HepG2 (cell line): ENCODE measurements at regions not wholly inside any gene's neighbourhood (a gene's known extent, or its start where the extent isn't known, plus 50 kb on each side); places are given as distances from the start of the nearest gene placed in this dataset.

Source experiments
- ATAC-seq: fragments of 200-7000 bp; cut with Tn5 transposase; 3 replicates; pipeline ENCODE4 v1.9.1; 2020; ENCODE audit warnings: mild to moderate bottlenecking, moderate library complexity
- BruUV-seq: library from RNA; stranded (reverse); fragments of 400-500 nt; replicated peaks from 2 replicates; lab custom pipeline; 2021; lab: Mats Ljungman, UMichigan
- CTCF ChIA-PET: fragments of 300-600 bp; formaldehyde crosslinking; extraction: SDS; loops from one replicate; lab custom pipeline; 2021; ENCODE audit warnings: low total read pairs, inconsistent platforms, low intra/inter-chr PET ratio; lab: Yijun Ruan, JAX
- POLR2A ChIA-PET: fragments of 350-600 bp; sonication (Branson Sonifier 250); formaldehyde crosslinking; loops from one replicate; lab custom pipeline; 2020; ENCODE audit warnings: antibody characterized with exemption, inconsistent platforms; lab: Yijun Ruan, JAX
- DNase-seq: peaks from one replicate; pipeline ENCODE4 v3.0.0-alpha.2; 2015; ENCODE audit warnings: low spot score
- FAIRE-seq: peaks from 3 replicates; lab custom pipeline; 2011; peaks lifted over from hg19 to GRCh38; lab: Jason Lieb, UNC
- H2AFZ ChIP-seq: one replicate; pipeline ENCODE4 v1.6.1; 2011; ENCODE audit warnings: low read length, inconsistent platforms
- H3K27ac ChIP-seq: fragments of 300-600 bp; 3 replicates; pipeline ENCODE4 v1.8.0; 2011; ENCODE audit warnings: mixed run types, mild to moderate bottlenecking, mixed read lengths, low read length, inconsistent platforms; ENCODE audit not compliant: insufficient read depth; ENCODE audit errors: extremely low read length
- H3K27me3 ChIP-seq, 2 experiments: fragments of 200-600 bp in 1 of 2; 2 replicates in 1 of 2; 3 replicates in 1 of 2; pipeline versions ENCODE4 v1.6.0 to v1.8.0; 2011; ENCODE audit warnings: low read length in 2 of 2, mild to moderate bottlenecking in 2 of 2, moderate library complexity in 2 of 2, inconsistent platforms in 1 of 2; ENCODE audit not compliant: insufficient read depth in 2 of 2, control insufficient read depth in 1 of 2
- H3K36me3 ChIP-seq, 2 experiments: fragments of 200-600 bp in 1 of 2; replicated peaks in 1 of 2; 2 replicates in 1 of 2; 3 replicates in 1 of 2; pipeline versions ENCODE4 v1.5.1 to v1.8.0; 2011; ENCODE audit warnings: low read length in 2 of 2, inconsistent platforms in 1 of 2; ENCODE audit not compliant: insufficient read depth in 2 of 2, control insufficient read depth in 1 of 2
- H3K4me1 ChIP-seq: 2 replicates; pipeline ENCODE4 v1.5.1; 2012; ENCODE audit warnings: low read length, inconsistent platforms; ENCODE audit not compliant: insufficient read depth
- H3K4me2 ChIP-seq: 2 replicates; pipeline ENCODE4 v1.6.0; 2011; ENCODE audit warnings: low read depth, low read length, inconsistent platforms
- H3K4me3 ChIP-seq, 3 experiments: fragments of 200-600 bp in 1 of 3; sonication (generic), shearing (Covaris generic) in 1 of 3; replicated peaks in 1 of 3; 2 replicates each; pipeline ENCODE4 v1.5.1; 2011 to 2016; ENCODE audit warnings: low read length in 3 of 3, inconsistent platforms in 2 of 3, low read depth in 2 of 3, mild to moderate bottlenecking in 2 of 3, control low read depth in 1 of 3, mixed read lengths in 1 of 3; ENCODE audit not compliant: insufficient read depth in 1 of 3
- H3K79me2 ChIP-seq: one replicate; pipeline ENCODE4 v1.6.1; 2011; ENCODE audit warnings: low read length, inconsistent platforms; ENCODE audit not compliant: insufficient read depth
- H3K9ac ChIP-seq: 2 replicates; pipeline ENCODE4 v1.6.0; 2011; ENCODE audit warnings: mild to moderate bottlenecking, low read depth, low read length, inconsistent platforms; ENCODE audit not compliant: insufficient read depth
- H3K9me3 ChIP-seq: 2 replicates; pipeline ENCODE4 v1.5.1; 2012; ENCODE audit warnings: mild to moderate bottlenecking, low read length
- H4K20me1 ChIP-seq: 2 replicates; pipeline ENCODE4 v1.6.0; 2011; ENCODE audit warnings: inconsistent platforms, mild to moderate bottlenecking, low read length, moderate library complexity; ENCODE audit not compliant: insufficient read depth
- AGO1 ChIP-seq: fragments of 200-400 bp; formaldehyde crosslinking; IDR thresholded peaks from 2 replicates; pipeline ENCODE4 v1.6.1; 2017; ENCODE audit warnings: mild to moderate bottlenecking, low read depth, low read length, moderate library complexity; ENCODE audit not compliant: poor library complexity, severe bottlenecking
- ASH2L ChIP-seq: fragments of 300-600, 200-600 bp; sonication (generic); IDR thresholded peaks from 2 replicates; pipeline ENCODE4 v1.7.0; 2017; ENCODE audit warnings: low read depth, mild to moderate bottlenecking, moderate library complexity, mixed read lengths, low read length; ENCODE audit not compliant: insufficient read length
- DNMT1 ChIP-seq: sonication (generic); formaldehyde crosslinking; IDR thresholded peaks from 2 replicates; pipeline ENCODE4 v1.5.1; 2020; ENCODE audit warnings: mild to moderate bottlenecking, missing genetic modification reagents
- ELF1 ChIP-seq: sonication (generic); formaldehyde crosslinking; IDR thresholded peaks from 2 replicates; pipeline ENCODE4 v1.4.0; 2020; ENCODE audit warnings: missing genetic modification reagents
- GLMP ChIP-seq: sonication (generic); formaldehyde crosslinking; IDR thresholded peaks from 2 replicates; pipeline ENCODE4 v1.9.0; 2021; ENCODE audit warnings: missing genetic modification reagents, mild to moderate bottlenecking, borderline replicate concordance
- HDAC1 ChIP-seq: sonication (generic); formaldehyde crosslinking; IDR thresholded peaks from 2 replicates; pipeline ENCODE4 v1.5.1; 2020; ENCODE audit warnings: mild to moderate bottlenecking, missing genetic modification reagents
- NFE2L1 ChIP-seq: sonication (generic); formaldehyde crosslinking; IDR thresholded peaks from 2 replicates; pipeline ENCODE4 v1.4.0; 2020; ENCODE audit warnings: missing genetic modification reagents, mild to moderate bottlenecking, borderline replicate concordance
- NKX3-1 ChIP-seq: sonication (generic); formaldehyde crosslinking; IDR thresholded peaks from 2 replicates; pipeline ENCODE4 v1.5.0; 2020; ENCODE audit warnings: missing genetic modification reagents
- RCOR2 ChIP-seq: IDR thresholded peaks from 2 replicates; pipeline ENCODE4 v1.6.1; 2016; ENCODE audit warnings: missing biosample characterization, missing genetic modification reagents
- ZBTB38 ChIP-seq: sonication (generic); formaldehyde crosslinking; IDR thresholded peaks from 2 replicates; pipeline ENCODE4 v1.5.1; 2020; ENCODE audit warnings: mild to moderate bottlenecking, missing genetic modification reagents
- ZBTB8A ChIP-seq: sonication (generic); formaldehyde crosslinking; IDR thresholded peaks from 2 replicates; pipeline ENCODE4 v1.4.0; 2020; ENCODE audit warnings: mild to moderate bottlenecking, low read depth, missing genetic modification reagents, borderline replicate concordance
- ZFX ChIP-seq: sonication (generic); formaldehyde crosslinking; IDR thresholded peaks from 2 replicates; pipeline ENCODE4 v1.4.0; 2020; ENCODE audit warnings: mild to moderate bottlenecking, low read depth, missing genetic modification reagents, moderate library complexity
- ZNF142 ChIP-seq: sonication (generic); formaldehyde crosslinking; IDR thresholded peaks from 2 replicates; pipeline ENCODE4 v1.4.0; 2020; ENCODE audit warnings: missing genetic modification reagents
- ZNF468 ChIP-seq: sonication (generic); formaldehyde crosslinking; IDR thresholded peaks from 2 replicates; pipeline ENCODE4 v1.8.0; 2022; ENCODE audit warnings: mild to moderate bottlenecking, moderate library complexity, missing genetic modification reagents
- ZNF670 ChIP-seq: sonication (generic); formaldehyde crosslinking; IDR thresholded peaks from 2 replicates; pipeline ENCODE4 v1.8.0; 2022; ENCODE audit warnings: mild to moderate bottlenecking, missing genetic modification reagents, borderline replicate concordance
- ZNF691 ChIP-seq: sonication (generic); formaldehyde crosslinking; IDR thresholded peaks from 2 replicates; pipeline ENCODE4 v1.4.0; 2020; ENCODE audit warnings: missing genetic modification reagents, low read depth, mild to moderate bottlenecking, borderline replicate concordance
- ZNF781 ChIP-seq: sonication (generic); formaldehyde crosslinking; IDR thresholded peaks from 2 replicates; pipeline ENCODE4 v1.5.1; 2020; ENCODE audit warnings: borderline replicate concordance, mild to moderate bottlenecking, missing genetic modification reagents; ENCODE audit errors: not compliant biosample characterization
- WGBS: methylation state at CpG from one replicate; pipeline ENCODE4 v1.1.6; 2017; ENCODE audit warnings: low lambda C conversion rate; 5-methylcytosine and 5-hydroxymethylcytosine counted together
- in situ Hi-C: cut with HindIII; loops from 2 replicates; pipeline ENCODE4 v1.10.0; 2017; ENCODE audit warnings: low pct_unique_long_range_greater_than_20kb; ENCODE audit not compliant: extremely low pct_ligation_motif_present
- intact Hi-C: fragments of 100-400 bp; cut with micrococcal nuclease; formaldehyde crosslinking; loops from one replicate; pipeline ENCODE4 v1.10.0; 2022; ENCODE audit not compliant: unreplicated experiment

- Histone ChIP-seq H3K27ac (no peak overlapping the region), H3K9ac (no peak overlapping the region), H2AFZ (no peak overlapping the region), H3K9me3 (no peaks in the 10 kb centered on the region), H3K4me2 (no peak overlapping the region), H3K4me3 (no peak overlapping the region), H3K4me1 (no peaks in the 10 kb centered on the region), H3K36me3 (no peaks in the 10 kb centered on the region), H4K20me1 (no peaks in the 10 kb centered on the region), H3K79me2 (no peaks in the 10 kb centered on the region), H3K27me3 (no peaks in the 10 kb centered on the region)
- ATAC-seq (no peak), FAIRE-seq (no peak), DNase-seq (no peak)
- intact Hi-C loops (no loop called here), in situ Hi-C loops (no loop called here)
- WGBS: 59% methylated on average over 55 of the region's 55 CpGs
- ChIA-PET CTCF (no interaction called here), POLR2A (no interaction called here)
- no TSS peak for BruUV-seq
- TF ChIP-seq ZBTB38 (no peak), DNMT1 (CRISPR knock-in tag) (no peak), ZFX (no peak), ZNF691 (CRISPR knock-in tag) (no peak), ZBTB8A (no peak), AGO1 (no peak), RCOR2 (CRISPR knock-in tag) (no peak), HDAC1 (CRISPR knock-in tag) (no peak), NFE2L1 (CRISPR knock-in tag) (no peak), NKX3-1 (CRISPR knock-in tag) (no peak), GLMP (no peak), ZNF670 (CRISPR knock-in tag) (no peak), ELF1 (CRISPR knock-in tag) (no peak), ZNF468 (no peak), ASH2L (no peak), ZNF142 (CRISPR knock-in tag) (no peak), ZNF781 (CRISPR knock-in tag) (no peak)
Measured at GRCh38 chr13:22925881-22926747, 254.7 kb upstream of the SGCG start.
